Fibroblast of pulmonary artery (primary cell): ENCODE measurements at regions not wholly inside any gene's neighbourhood (a gene's known extent, or its start where the extent isn't known, plus 50 kb on each side); places are given as distances from the start of the nearest gene placed in this dataset.

Source experiments
- DNase-seq: peaks from one replicate; pipeline ENCODE4 v3.0.0-alpha.2; 2010; ENCODE audit warnings: low read depth
- H3K4me3 ChIP-seq: replicated peaks from 2 replicates; pipeline ENCODE4 v1.5.1; 2011; ENCODE audit warnings: low read depth, mild to moderate bottlenecking, control low read depth, low read length, moderate library complexity
- TF ChIP-seq, protein P1 (sequence below): IDR thresholded peaks from 2 replicates; pipeline ENCODE4 v1.5.1; 2011; ENCODE audit warnings: mild to moderate bottlenecking, control low read depth, low read length, inconsistent platforms; ENCODE audit errors: missing control alignments

DNA sequence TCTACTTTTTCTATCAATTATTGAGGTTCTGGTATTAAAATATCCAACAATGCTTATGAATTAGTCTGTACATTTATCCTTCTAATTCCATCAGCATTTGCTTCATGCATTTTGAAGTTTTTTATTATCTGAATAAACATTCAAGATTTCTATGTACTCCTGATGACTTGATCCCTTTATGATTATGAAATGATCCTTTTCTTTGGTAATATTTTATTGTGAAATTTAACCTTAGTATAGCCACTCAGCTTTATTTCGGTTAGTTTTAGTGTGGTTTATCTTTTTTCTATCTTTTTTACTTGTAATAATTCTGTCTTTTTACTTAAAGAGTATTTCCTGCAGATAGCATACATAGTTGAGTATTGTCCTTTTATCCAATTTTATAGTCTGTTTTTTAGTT is 106.6 kb downstream of the SNAPC1 start:
- no peak overlapping the region for H3K4me3 ChIP-seq
- DNase-seq: no peak
- TF ChIP-seq, protein P1, sequence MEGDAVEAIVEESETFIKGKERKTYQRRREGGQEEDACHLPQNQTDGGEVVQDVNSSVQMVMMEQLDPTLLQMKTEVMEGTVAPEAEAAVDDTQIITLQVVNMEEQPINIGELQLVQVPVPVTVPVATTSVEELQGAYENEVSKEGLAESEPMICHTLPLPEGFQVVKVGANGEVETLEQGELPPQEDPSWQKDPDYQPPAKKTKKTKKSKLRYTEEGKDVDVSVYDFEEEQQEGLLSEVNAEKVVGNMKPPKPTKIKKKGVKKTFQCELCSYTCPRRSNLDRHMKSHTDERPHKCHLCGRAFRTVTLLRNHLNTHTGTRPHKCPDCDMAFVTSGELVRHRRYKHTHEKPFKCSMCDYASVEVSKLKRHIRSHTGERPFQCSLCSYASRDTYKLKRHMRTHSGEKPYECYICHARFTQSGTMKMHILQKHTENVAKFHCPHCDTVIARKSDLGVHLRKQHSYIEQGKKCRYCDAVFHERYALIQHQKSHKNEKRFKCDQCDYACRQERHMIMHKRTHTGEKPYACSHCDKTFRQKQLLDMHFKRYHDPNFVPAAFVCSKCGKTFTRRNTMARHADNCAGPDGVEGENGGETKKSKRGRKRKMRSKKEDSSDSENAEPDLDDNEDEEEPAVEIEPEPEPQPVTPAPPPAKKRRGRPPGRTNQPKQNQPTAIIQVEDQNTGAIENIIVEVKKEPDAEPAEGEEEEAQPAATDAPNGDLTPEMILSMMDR: no peak

DNA sequence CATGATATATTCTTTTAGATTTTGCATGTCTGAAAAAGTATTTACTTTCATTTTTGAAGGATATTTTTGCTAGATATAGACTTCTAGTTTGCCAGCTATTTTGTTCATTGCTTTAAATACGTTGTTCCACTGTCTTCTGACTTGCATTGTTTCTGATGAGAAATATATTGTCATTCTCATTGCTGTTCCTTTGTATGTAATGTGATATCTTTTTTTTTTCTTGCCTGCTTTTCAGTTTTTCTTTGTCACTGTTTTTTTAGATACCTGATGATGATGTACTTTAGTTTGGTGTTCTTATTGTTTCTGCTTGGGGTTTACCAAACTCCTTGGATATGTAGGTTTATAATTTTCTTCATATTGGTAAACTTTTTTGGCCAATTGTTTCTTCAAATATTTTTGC is 107.9 kb downstream of the SNAPC1 start:
- DNase-seq: no peak
- TF ChIP-seq, protein P1: no peak
- H3K4me3 ChIP-seq: no peak overlapping the region

DNA sequence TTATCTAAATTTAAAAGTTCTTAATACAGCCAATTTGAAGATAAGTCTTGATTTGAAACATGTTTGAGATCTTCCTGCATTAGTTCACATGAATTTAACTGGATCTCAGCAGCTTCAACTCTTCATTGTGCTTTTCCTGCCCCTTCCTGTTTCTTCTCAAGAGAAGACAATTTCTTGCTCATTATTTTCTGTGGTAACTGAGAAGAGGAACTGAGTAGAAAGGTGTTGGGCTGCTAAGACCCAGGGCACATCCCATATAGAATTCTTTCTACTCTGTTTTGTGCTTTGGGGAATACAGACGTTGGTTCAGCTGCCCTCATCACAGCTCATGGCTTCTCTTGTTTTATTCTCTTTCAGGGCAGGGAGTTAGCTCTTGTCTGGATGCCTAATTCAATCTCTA is 110.2 kb downstream of the SNAPC1 start:
- TF ChIP-seq, protein P1: no peak
- no peak for DNase-seq
- H3K4me3 ChIP-seq: no peak overlapping the region

GRCh38 chr14:61875483-61875882 is 113.3 kb downstream of the SNAPC1 start:
- no peak overlapping the region for H3K4me3 ChIP-seq
- no peak for DNase-seq
- TF ChIP-seq, protein P1: no peak

DNA sequence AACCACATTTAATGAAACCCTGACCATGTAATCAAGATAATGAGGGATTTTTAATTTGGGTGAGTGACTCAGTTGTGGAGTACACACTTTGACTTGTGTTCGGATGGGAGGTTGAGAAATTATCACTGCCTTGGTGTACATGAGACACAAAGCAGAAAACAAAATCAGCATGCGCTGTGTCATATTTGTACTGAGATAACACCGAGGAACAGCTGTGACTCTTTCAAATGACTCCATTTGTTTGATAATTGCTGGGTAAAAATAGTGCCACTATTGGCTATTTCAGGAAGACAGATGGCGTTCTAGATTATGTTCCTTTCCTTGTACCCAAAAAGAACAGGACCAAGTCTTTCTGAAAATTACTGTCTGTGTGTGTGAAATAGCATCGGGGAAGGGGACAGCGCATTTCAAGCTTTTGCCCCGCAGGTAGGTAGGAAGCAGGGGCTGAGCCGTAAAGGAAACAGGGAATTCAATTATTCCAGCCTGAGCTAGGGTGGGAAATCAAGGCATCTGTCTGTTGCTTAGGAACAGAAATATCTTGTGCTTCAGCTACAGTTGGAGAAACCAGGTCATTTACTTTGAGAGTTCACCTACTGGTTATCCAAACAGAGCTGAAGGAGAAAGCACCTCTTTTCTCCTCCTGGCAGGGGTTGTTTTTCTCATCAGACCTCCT is 114.3 kb downstream of the SNAPC1 start:
- H3K4me3 ChIP-seq: no peak overlapping the region
- TF ChIP-seq, protein P1: no peak
- no peak for DNase-seq

DNA sequence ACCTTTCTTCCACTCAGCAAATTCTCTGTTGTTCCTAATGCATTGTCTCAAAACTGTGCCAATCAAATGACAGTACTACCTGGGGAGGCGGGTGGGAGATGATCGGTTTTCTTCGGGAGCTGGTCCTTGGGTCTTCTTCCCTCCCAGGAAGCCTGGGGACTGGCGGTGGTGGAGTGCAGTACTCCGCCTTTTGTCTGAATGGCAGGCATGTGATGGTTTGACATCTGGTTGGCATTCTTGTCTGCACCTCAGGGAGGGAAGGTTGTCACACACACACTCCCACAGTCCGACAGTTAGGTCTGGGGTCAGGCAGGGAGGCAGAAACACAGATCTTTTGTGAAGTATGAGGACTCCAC is 114.8 kb downstream of the SNAPC1 start:
- no peak for DNase-seq
- TF ChIP-seq, protein P1: no peak
- no peak overlapping the region for H3K4me3 ChIP-seq

DNA sequence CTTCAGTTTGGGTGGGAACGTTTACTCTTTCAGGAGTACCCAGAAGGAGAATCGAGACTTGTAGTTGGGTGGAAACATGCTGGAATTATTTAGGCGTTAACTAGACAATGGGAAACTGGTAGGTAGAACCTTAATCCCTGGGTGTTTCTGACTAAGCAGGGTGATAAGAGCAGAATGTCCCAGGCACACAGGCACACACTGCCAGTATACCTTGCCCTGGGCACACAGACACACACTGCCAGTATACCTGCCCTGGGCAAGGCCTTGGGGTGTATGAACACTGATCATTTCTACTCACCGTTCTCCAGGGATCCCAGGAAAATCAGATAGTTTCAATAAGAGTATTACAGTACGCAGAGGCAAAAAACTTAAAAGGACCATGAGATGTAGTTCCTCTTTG is 115.5 kb downstream of the SNAPC1 start:
- no peak overlapping the region for H3K4me3 ChIP-seq
- TF ChIP-seq, protein P1: no peak
- no peak for DNase-seq
